Kidney (tissue), 13 donors: ENCODE measurements at regions not wholly inside any gene's neighbourhood (a gene's known extent, or its start where the extent isn't known, plus 50 kb on each side); places are given as distances from the start of the nearest gene placed in this dataset.
A peak's percentile ranks its signal among the peaks of the same experiment; 100 is the strongest.

Source experiments
- DNase-seq, 5 donors: peaks; one replicate each; pipeline ENCODE4 v3.0.0-alpha.2; 2013 to 2020
- FAIRE-seq: peaks from 2 replicates; lab custom pipeline; 2012; peaks lifted over from hg19 to GRCh38; lab: Jason Lieb, UNC
- H3K27ac ChIP-seq, 2 donors: one replicate each; pipeline ENCODE4 v1.7.0; 2013; ENCODE audit warnings: low read depth in 2 of 2, low read length in 2 of 2, inconsistent platforms in 1 of 2
- H3K27me3 ChIP-seq: one replicate; pipeline ENCODE4 v1.7.1; 2013; ENCODE audit warnings: low read length, inconsistent platforms; ENCODE audit not compliant: control insufficient read depth, insufficient read depth
- H3K36me3 ChIP-seq, 3 donors: one replicate each; pipeline versions ENCODE4 v1.7.0 to v1.7.1; 2013; ENCODE audit warnings: low read length in 3 of 3, control low read depth in 1 of 3, inconsistent platforms in 1 of 3; ENCODE audit not compliant: insufficient read depth in 3 of 3, control insufficient read depth in 2 of 3
- H3K4me1 ChIP-seq, 3 donors: one replicate each; pipeline versions ENCODE4 v1.7.0 to v1.7.1; 2013; ENCODE audit warnings: low read length in 3 of 3, inconsistent platforms in 1 of 3, low read depth in 1 of 3; ENCODE audit not compliant: control insufficient read depth in 2 of 3, insufficient read depth in 2 of 3
- H3K4me3 ChIP-seq, 3 donors: one replicate each; pipeline versions ENCODE4 v1.7.0 to v1.8.1; 2013; ENCODE audit warnings: low read length in 3 of 3, control low read depth in 1 of 3, inconsistent platforms in 1 of 3
- H3K9ac ChIP-seq, 3 donors: one replicate each; pipeline versions ENCODE4 v1.7.0 to v1.7.1; 2013; ENCODE audit warnings: low read length in 3 of 3, control low read depth in 1 of 3, inconsistent platforms in 1 of 3
- H3K9me3 ChIP-seq, 3 donors: one replicate each; pipeline versions ENCODE4 v1.7.0 to v1.7.1; 2013; ENCODE audit warnings: low read length in 3 of 3, control low read depth in 1 of 3, inconsistent platforms in 1 of 3; ENCODE audit not compliant: control insufficient read depth in 2 of 3, insufficient read depth in 1 of 3
- CTCF ChIP-seq: IDR thresholded peaks from 3 replicates; pipeline ENCODE4 v1.5.1; 2012; ENCODE audit warnings: mild to moderate bottlenecking, moderate library complexity, borderline replicate concordance; ENCODE audit not compliant: insufficient read depth; ENCODE audit errors: extremely low read depth
- intact Hi-C: fragments of 100-400 bp; cut with DNase I; formaldehyde crosslinking; loops from one replicate; pipeline ENCODE4 v1.11.1; 2022
- donor health status: control.
- donor health status: control.
- donor health status: control.
- donor health status: control.
- donor health status: control.
- donor health status: DM: yes; HTN: yes; CAD: no.
- donor health status: Normal renal cell carcinoma (clear cell type).

GRCh38 chr13:70203661-70204229 is 95.5 kb upstream of the KLHL1 start:
- Histone ChIP-seq H3K27me3 (no peaks in the 10 kb centered on the region), H3K4me3 (no peak overlapping the region), H3K27ac (no peak overlapping the region), H3K4me1 (no peaks in the 10 kb centered on the region), H3K36me3 (no peaks in the 10 kb centered on the region), H3K9me3 (no peaks in the 10 kb centered on the region), H3K9ac (no peak overlapping the region)
- no peak for TF ChIP-seq CTCF
- intact Hi-C loops, result no loop called here
- FAIRE-seq (no peak), DNase-seq (no peak)

GRCh38 chr13:70191034-70191433 is 82.8 kb upstream of the KLHL1 start:
- TF ChIP-seq CTCF, result no peak
- no peaks in the 10 kb centered on the region for H3K9me3 ChIP-seq
- no peak overlapping the region for H3K27ac ChIP-seq
- DNase-seq (no peak), FAIRE-seq (no peak)
- H3K27me3 ChIP-seq, result no peaks in the 10 kb centered on the region
- no peaks in the 10 kb centered on the region for H3K36me3 ChIP-seq
- no peak overlapping the region for H3K4me3 ChIP-seq
- intact Hi-C loops, result no loop called here
- H3K9ac ChIP-seq, result no peak overlapping the region
- H3K4me1 ChIP-seq, result no peaks in the 10 kb centered on the region

DNA sequence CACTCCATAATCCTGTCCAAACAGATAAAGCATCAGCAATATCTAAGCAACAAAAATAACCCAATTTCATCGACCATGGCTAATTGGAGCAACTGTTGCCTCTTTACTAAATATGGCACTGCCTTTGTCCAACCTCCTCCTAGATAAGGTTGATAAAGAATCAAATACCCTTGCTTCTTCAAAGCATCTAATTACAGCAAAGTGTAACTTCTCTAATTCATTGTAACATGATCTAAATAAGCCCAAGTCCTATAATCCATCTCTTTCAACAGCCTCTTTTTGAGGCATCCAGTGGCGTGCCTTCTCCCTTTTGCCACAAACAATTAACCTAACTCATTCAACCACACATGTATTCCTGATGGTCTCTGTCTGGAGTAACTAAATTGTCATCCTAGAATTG is 81.7 kb upstream of the KLHL1 start:
- TF ChIP-seq CTCF, result no peak
- FAIRE-seq (no peak), DNase-seq (no peak)
- Histone ChIP-seq H3K9me3 (no peaks in the 10 kb centered on the region), H3K4me1 (no peaks in the 10 kb centered on the region), H3K27me3 (no peaks in the 10 kb centered on the region), H3K36me3 (no peaks in the 10 kb centered on the region), H3K4me3 (no peak overlapping the region), H3K9ac (no peak overlapping the region), H3K27ac (no peak overlapping the region)
- intact Hi-C loops, result no loop called here

DNA sequence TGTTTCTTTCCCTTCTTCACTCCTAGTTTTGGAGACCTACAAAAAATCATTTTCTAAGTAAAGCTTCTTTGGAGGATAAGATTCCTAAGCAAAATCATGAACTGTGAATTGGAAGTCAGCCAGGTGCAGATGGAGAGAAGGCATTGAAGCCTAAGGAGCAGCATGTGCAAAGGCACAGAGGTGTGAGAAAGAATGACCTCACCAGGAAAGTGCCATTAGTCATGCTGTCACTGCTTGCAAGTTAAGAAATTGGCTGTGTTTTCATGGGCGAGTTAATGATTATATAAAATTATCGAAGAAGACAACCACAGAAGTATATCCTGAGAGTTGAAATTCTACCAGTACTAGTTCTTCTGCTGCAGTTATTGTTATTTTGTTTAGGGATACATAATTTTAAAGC is 80.3 kb upstream of the KLHL1 start:
- no peak for TF ChIP-seq CTCF
- Histone ChIP-seq H3K4me3 (no peak overlapping the region), H3K27ac (no peak overlapping the region), H3K27me3 (no peaks in the 10 kb centered on the region), H3K9ac (no peak overlapping the region), H3K9me3 (no peaks in the 10 kb centered on the region), H3K36me3 (no peaks in the 10 kb centered on the region), H3K4me1 (no peaks in the 10 kb centered on the region)
- FAIRE-seq (no peak), DNase-seq (peak in 1 of 5 donors; percentile 5)
- intact Hi-C loops, result no loop called here
